Astrocyte (in vitro differentiated cells and primary cell): ENCODE measurements at regions not wholly inside any gene's neighbourhood (a gene's known extent, or its start where the extent isn't known, plus 50 kb on each side); places are given as distances from the start of the nearest gene placed in this dataset.

Experiments
- CTCF ChIP-seq: IDR thresholded peaks from 2 replicates; pipeline ENCODE4 v1.5.1; 2011; ENCODE audit warnings: low read depth, mild to moderate bottlenecking, inconsistent platforms, low read length, moderate library complexity; ENCODE audit not compliant: insufficient read depth
- EZH2 ChIP-seq: IDR thresholded peaks from 2 replicates; pipeline ENCODE4 v1.6.1; 2012; ENCODE audit warnings: mild to moderate bottlenecking, low read length, inconsistent platforms; ENCODE audit not compliant: insufficient read depth

- TF ChIP-seq CTCF = no peak
- no peak for TF ChIP-seq EZH2
These were observed 161.8 kb upstream of the TBL1XR1 start for GRCh38 chr3:177358977-177359592.
